NCI-H1048 (cell line): ENCODE measurements at regions not wholly inside any gene's neighbourhood (a gene's known extent, or its start where the extent isn't known, plus 50 kb on each side); places are given as distances from the start of the nearest gene placed in this dataset.

ENCODE experiments used
- DNase-seq: peaks from one replicate; lab custom pipeline; 2025; lab: John Stamatoyannopoulos, UW

GRCh38 chr7:22005151-22005550 is 59.5 kb upstream of the CDCA7L start:
- no peak for DNase-seq

DNA sequence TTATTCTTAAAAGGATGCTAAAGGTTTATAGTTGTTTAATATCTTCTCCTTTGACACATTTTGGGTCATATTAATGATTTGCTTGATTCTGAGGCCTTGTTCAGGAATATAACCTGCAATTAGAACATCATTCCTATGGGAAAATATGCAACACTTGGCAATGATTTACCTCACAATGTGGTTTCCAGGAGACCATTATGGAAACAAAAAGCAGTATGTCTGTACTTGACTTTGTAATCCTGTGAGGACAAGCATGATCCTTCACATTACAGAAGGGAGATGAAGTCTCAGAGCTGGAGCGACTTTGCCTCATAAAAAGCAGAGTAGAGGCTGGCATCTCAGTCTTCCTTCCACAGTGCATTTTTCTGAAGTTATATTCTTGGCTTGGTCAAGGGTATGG is 57.0 kb upstream of the CDCA7L start:
- DNase-seq = no peak

GRCh38 chr7:22001345-22002004 is 55.8 kb upstream of the CDCA7L start:
- DNase-seq = no peak

- DNase-seq = no peak
Measured at GRCh38 chr7:21999896-22000295, 54.2 kb upstream of the CDCA7L start.

DNA sequence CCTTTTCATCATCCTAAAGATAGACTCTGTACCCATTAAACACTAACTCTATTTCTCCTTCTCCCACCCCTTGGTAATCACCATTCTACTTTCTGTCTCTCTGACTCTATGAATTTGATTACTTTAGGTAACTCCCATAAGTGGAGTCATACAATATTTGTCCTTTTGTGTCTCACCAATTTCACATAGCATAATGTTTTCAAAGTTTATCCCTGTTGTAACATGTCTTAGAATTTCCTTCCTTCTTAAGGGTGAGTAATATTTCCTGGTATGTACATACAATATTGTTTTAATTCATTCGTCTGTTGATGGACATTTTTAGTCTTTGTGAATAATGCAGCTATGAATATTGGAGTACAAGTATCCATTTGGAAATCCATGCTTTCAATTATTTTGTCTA is 50.9 kb upstream of the CDCA7L start:
- DNase-seq = no peak
